DOHH2 (cell line): ENCODE measurements at regions not wholly inside any gene's neighbourhood (a gene's known extent, or its start where the extent isn't known, plus 50 kb on each side); places are given as distances from the start of the nearest gene placed in this dataset.

Experiments
- EZH2phosphoT487 ChIP-seq: fragments of 200-600 bp; sonication (generic); IDR thresholded peaks from 2 replicates; pipeline ENCODE4 v1.6.1; 2017; ENCODE audit warnings: borderline replicate concordance, mild to moderate bottlenecking, antibody characterized with exemption, low read length, moderate library complexity, mixed read lengths
- TF ChIP-seq, protein P1 (sequence below): fragments of 200-600 bp; sonication (generic); IDR thresholded peaks from one replicate; pipeline ENCODE4 v1.5.1; 2014; ENCODE audit warnings: antibody characterized with exemption, mild to moderate bottlenecking, low read depth, low read length; ENCODE audit not compliant: poor library complexity, severe bottlenecking

DNA sequence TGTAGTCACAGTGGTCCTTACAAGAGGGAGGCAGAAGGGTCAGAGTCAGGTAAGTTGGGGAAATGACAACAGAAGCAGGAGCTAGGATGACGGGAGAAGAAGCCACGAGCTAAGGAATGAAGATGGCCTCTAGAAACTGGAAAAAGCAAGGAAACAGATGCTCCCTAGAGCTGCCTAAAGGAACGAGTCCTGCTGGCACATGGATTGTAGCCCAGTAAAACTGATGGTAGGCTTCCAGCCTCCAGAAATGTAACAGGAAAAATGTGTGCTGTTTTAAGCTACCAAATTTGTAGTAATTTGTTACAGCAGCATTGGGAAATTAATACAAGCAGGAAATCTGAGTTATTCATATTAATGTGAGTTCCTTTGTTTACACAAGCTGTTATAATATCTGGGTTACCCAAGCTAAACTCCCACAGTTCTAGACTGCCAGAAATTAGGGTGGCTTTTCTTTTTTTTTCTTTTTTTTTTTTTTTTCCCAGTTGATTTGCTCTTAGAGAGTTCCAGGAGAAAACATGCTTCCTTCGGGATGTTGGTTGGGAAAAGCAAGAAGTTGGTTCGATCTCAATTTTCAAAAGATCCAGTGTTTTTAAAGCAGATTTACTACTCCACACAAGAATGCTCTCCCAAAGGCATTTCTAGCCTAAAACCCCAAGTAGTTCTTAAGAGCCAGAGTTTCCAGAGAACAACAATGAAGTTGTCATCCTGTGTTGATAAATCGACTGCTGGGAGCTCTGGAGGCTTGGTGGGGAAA, 400.0 kb upstream of the SLC24A2 start:
- TF ChIP-seq, protein P1, sequence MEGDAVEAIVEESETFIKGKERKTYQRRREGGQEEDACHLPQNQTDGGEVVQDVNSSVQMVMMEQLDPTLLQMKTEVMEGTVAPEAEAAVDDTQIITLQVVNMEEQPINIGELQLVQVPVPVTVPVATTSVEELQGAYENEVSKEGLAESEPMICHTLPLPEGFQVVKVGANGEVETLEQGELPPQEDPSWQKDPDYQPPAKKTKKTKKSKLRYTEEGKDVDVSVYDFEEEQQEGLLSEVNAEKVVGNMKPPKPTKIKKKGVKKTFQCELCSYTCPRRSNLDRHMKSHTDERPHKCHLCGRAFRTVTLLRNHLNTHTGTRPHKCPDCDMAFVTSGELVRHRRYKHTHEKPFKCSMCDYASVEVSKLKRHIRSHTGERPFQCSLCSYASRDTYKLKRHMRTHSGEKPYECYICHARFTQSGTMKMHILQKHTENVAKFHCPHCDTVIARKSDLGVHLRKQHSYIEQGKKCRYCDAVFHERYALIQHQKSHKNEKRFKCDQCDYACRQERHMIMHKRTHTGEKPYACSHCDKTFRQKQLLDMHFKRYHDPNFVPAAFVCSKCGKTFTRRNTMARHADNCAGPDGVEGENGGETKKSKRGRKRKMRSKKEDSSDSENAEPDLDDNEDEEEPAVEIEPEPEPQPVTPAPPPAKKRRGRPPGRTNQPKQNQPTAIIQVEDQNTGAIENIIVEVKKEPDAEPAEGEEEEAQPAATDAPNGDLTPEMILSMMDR, result no peak
- TF ChIP-seq EZH2phosphoT487, result no peak
